IMR-90 (cell line): ENCODE measurements at regions not wholly inside any gene's neighbourhood (a gene's known extent, or its start where the extent isn't known, plus 50 kb on each side); places are given as distances from the start of the nearest gene placed in this dataset.
A peak's percentile ranks its signal among the peaks of the same experiment; 100 is the strongest.

Source experiments
- ATAC-seq: fragments of 200-7000 bp; cut with Tn5 transposase; 2 replicates; pipeline ENCODE4 v1.9.1; 2020; ENCODE audit warnings: low read depth, mild to moderate bottlenecking, moderate library complexity
- BruUV-seq: library from RNA; stranded (reverse); fragments of 400-500 nt; replicated peaks from 2 replicates; lab custom pipeline; 2021; lab: Mats Ljungman, UMichigan
- CTCF ChIA-PET: fragments of 300-600 bp; formaldehyde crosslinking; extraction: SDS; loops from one replicate; lab custom pipeline; 2021; ENCODE audit warnings: antibody characterized with exemption; lab: Yijun Ruan, JAX
- POLR2A ChIA-PET: fragments of 300-600 bp; sonication (Branson Sonifier 250); formaldehyde crosslinking; loops from one replicate; lab custom pipeline; 2022; ENCODE audit warnings: antibody characterized with exemption; ENCODE audit not compliant: unreplicated experiment; lab: Charles Lee
- DNase-seq: peaks from one replicate; pipeline ENCODE4 v3.0.0; 2013
- H2AFZ ChIP-seq: replicated peaks from 2 replicates; pipeline ENCODE3; 2013; ENCODE audit warnings: low read length, mild to moderate bottlenecking; ENCODE audit not compliant: poor library complexity
- H2AK5ac ChIP-seq: 2 replicates; pipeline ENCODE4 v1.6.1; 2013; ENCODE audit warnings: low read depth, low read length, inconsistent platforms
- H2AK9ac ChIP-seq: replicated peaks from 2 replicates; pipeline ENCODE3; 2013; ENCODE audit warnings: mild to moderate bottlenecking, low read depth, low read length, moderate library complexity; ENCODE audit not compliant: poor library complexity
- H2BK120ac ChIP-seq: 2 replicates; pipeline ENCODE4 v1.6.1; 2013; ENCODE audit warnings: low read depth, low read length, inconsistent platforms
- H2BK15ac ChIP-seq: 3 replicates; pipeline ENCODE4 v1.6.1; 2013; ENCODE audit warnings: low read depth, low read length, inconsistent platforms
- H2BK20ac ChIP-seq: 2 replicates; pipeline ENCODE4 v1.6.1; 2013; ENCODE audit warnings: low read depth, mild to moderate bottlenecking, inconsistent platforms, low read length, moderate library complexity
- H2BK5ac ChIP-seq: 2 replicates; pipeline ENCODE4 v1.6.1; 2013; ENCODE audit warnings: mild to moderate bottlenecking, low read depth, low read length, inconsistent platforms; ENCODE audit not compliant: poor library complexity, severe bottlenecking
- H3K14ac ChIP-seq: replicated peaks from 2 replicates; pipeline ENCODE4 v1.6.1; 2013; ENCODE audit warnings: low read depth, low read length, inconsistent platforms
- H3K18ac ChIP-seq: 2 replicates; pipeline ENCODE4 v1.6.1; 2013; ENCODE audit warnings: low read depth, low read length, control low read depth
- H3K23ac ChIP-seq: 2 replicates; pipeline ENCODE4 v1.6.1; 2013; ENCODE audit warnings: low read depth, low read length, inconsistent platforms
- H3K27ac ChIP-seq: 2 replicates; pipeline ENCODE4 v1.5.1; 2013; ENCODE audit warnings: mild to moderate bottlenecking, control low read depth, low read length; ENCODE audit not compliant: insufficient read depth
- H3K27me3 ChIP-seq: 2 replicates; pipeline ENCODE4 v1.6.1; 2013; ENCODE audit warnings: low read length; ENCODE audit not compliant: control insufficient read depth, insufficient read depth
- H3K36me3 ChIP-seq: 2 replicates; pipeline ENCODE4 v1.6.1; 2013; ENCODE audit warnings: low read length, mixed read lengths; ENCODE audit not compliant: control insufficient read depth, insufficient read depth
- H3K4ac ChIP-seq: 2 replicates; pipeline ENCODE4 v1.6.1; 2013; ENCODE audit warnings: low read depth, low read length, inconsistent platforms
- H3K4me1 ChIP-seq: 2 replicates; pipeline ENCODE4 v1.6.1; 2013; ENCODE audit warnings: low read length, mixed read lengths; ENCODE audit not compliant: control insufficient read depth, insufficient read depth
- H3K4me2 ChIP-seq: 2 replicates; pipeline ENCODE4 v1.6.1; 2013; ENCODE audit warnings: low read depth, mild to moderate bottlenecking, control low read depth, low read length, moderate library complexity
- H3K4me3 ChIP-seq: 2 replicates; pipeline ENCODE4 v1.5.1; 2013; ENCODE audit warnings: low read depth, mild to moderate bottlenecking, control low read depth, low read length, moderate library complexity; ENCODE audit not compliant: insufficient read depth
- H3K56ac ChIP-seq: 2 replicates; pipeline ENCODE4 v1.6.1; 2013; ENCODE audit warnings: low read length, inconsistent platforms; ENCODE audit not compliant: insufficient read depth; ENCODE audit errors: extremely low read depth
- H3K79me1 ChIP-seq, 2 experiments: 2 replicates each; pipeline ENCODE4 v1.6.1; 2013; ENCODE audit warnings: low read length in 2 of 2, inconsistent platforms in 1 of 2, low read depth in 1 of 2
- H3K9ac ChIP-seq: 2 replicates; pipeline ENCODE4 v1.6.1; 2013; ENCODE audit warnings: low read depth, low read length, control low read depth
- H3K9me1 ChIP-seq: 2 replicates; pipeline ENCODE4 v1.6.1; 2013; ENCODE audit warnings: low read length, inconsistent platforms; ENCODE audit not compliant: insufficient read depth
- H3K9me3 ChIP-seq: 2 replicates; pipeline ENCODE4 v1.6.1; 2013; ENCODE audit warnings: low read length; ENCODE audit not compliant: control insufficient read depth, insufficient read depth
- H4K20me1 ChIP-seq: 2 replicates; pipeline ENCODE4 v1.6.1; 2013; ENCODE audit warnings: low read length, inconsistent platforms; ENCODE audit not compliant: insufficient read depth
- H4K5ac ChIP-seq: 2 replicates; pipeline ENCODE4 v1.6.1; 2013; ENCODE audit warnings: mild to moderate bottlenecking, low read depth, low read length, control low read depth
- H4K8ac ChIP-seq, 2 experiments: 2 replicates each; pipeline ENCODE4 v1.6.1; 2013; ENCODE audit warnings: low read depth in 2 of 2, low read length in 2 of 2, control low read depth in 1 of 2, inconsistent platforms in 1 of 2
- H4K91ac ChIP-seq: 2 replicates; pipeline ENCODE4 v1.6.1; 2013; ENCODE audit warnings: low read depth, low read length, inconsistent platforms; ENCODE audit not compliant: insufficient read depth
- MXI1 ChIP-seq: IDR thresholded peaks from 2 replicates; pipeline ENCODE4 v1.6.1; 2012; ENCODE audit warnings: low read depth, mild to moderate bottlenecking, low read length, moderate library complexity, borderline replicate concordance
- RCOR1 ChIP-seq: IDR thresholded peaks from 2 replicates; pipeline ENCODE4 v1.6.1; 2012; ENCODE audit warnings: mild to moderate bottlenecking, low read length, improper control_type of control experiment; ENCODE audit not compliant: insufficient replicate concordance
- WGBS, 2 experiments: methylation state at CpG; one replicate each; pipeline versions ENCODE4 v1.1.5 to v1.1.7; 2013; ENCODE audit warnings: missing lambda C conversion rate in 2 of 2; ENCODE audit not compliant: insufficient read length in 1 of 2; ENCODE audit errors: extremely low coverage in 2 of 2; 5-methylcytosine and 5-hydroxymethylcytosine counted together
- dilution Hi-C: fragments of 300-500 bp; cut with HindIII; formaldehyde crosslinking; loops from one replicate; pipeline ENCODE4 v1.14.3; 2018; ENCODE audit warnings: low sequenced_read_pairs; ENCODE audit not compliant: unreplicated experiment
- in situ Hi-C: fragments of 300-500 bp; cut with MboI; formaldehyde crosslinking; loops from 3 replicates; pipeline ENCODE4 v1.14.3; 2019; ENCODE audit warnings: low sequenced_read_pairs, inconsistent platforms, mixed read lengths
- intact Hi-C: fragments of 100-400 bp; cut with micrococcal nuclease; formaldehyde crosslinking; loops from 2 replicates; pipeline ENCODE4 v1.10.0; 2022
- TF ChIP-seq, protein P1 (sequence below): fragments of 150-350 bp; IDR thresholded peaks from 2 replicates; pipeline ENCODE4 v1.6.1; 2017; ENCODE audit warnings: mild to moderate bottlenecking, antibody characterized with exemption, low read length, low read depth

DNA sequence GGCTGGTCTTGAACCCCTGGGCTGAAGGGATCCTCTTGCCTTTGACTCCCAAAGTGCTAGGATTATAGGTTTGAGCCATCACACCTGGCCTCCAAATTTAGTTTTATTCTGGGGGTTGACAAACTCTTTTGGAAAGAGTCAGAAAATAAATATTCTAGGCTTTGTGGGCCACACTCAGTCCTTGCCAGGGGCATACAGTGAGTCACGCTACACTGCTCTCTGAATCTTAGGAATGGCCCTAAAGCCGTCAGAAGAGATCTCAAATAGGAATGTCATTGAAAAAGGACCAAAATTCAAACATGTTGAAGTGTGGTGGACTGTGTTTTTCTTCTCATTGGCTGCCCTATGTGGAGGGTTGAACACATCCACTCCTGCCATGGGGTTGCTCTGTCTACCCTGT, 127.7 kb upstream of the BASP1 start:
- peak; percentile 48; the same call in 1 of the 2 replicates for ATAC-seq
- POLR2A ChIA-PET: no interaction called here

More for the DNA sequence above, 127.7 kb upstream of the BASP1 start:
- CTCF ChIA-PET: interaction anchor here (0.6 kb wide), 1 partner anchor 62 kb away, joined by 4 read pairs; no protein-coding TSS in a partner anchor
- peak overlapping the region; percentile 66; the same call in 1 of the 3 replicates for H2BK15ac ChIP-seq
- DNase-seq: peak; percentile 57
- no TSS peak for BruUV-seq
- WGBS, 2 experiments: 71% methylated on average over 2 of the region's 2 CpGs; no CpG with 5 or more reads in 1 of the 2 experiments
- H2BK120ac ChIP-seq: peak overlapping the region; percentile 84
- H4K5ac ChIP-seq: no peak overlapping the region
- no peaks in the 10 kb centered on the region for H3K27me3 ChIP-seq
- no peak overlapping the region for H3K27ac ChIP-seq
- no peak overlapping the region for H3K9ac ChIP-seq
- no peak overlapping the region for H3K4me2 ChIP-seq
- TF ChIP-seq RCOR1 (no peak), MXI1 (no peak)
- TF ChIP-seq, protein P1, sequence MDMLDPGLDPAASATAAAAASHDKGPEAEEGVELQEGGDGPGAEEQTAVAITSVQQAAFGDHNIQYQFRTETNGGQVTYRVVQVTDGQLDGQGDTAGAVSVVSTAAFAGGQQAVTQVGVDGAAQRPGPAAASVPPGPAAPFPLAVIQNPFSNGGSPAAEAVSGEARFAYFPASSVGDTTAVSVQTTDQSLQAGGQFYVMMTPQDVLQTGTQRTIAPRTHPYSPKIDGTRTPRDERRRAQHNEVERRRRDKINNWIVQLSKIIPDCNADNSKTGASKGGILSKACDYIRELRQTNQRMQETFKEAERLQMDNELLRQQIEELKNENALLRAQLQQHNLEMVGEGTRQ: no peak
- peak overlapping the region; percentile 83 for H2BK20ac ChIP-seq
- H2BK5ac ChIP-seq: no peak overlapping the region
- dilution Hi-C loops (no loop called here), in situ Hi-C loops (no loop called here), intact Hi-C loops (no loop called here)
- H3K4me3 ChIP-seq: no peak overlapping the region
- H3K36me3 ChIP-seq: no peaks in the 10 kb centered on the region
- H3K9me1 ChIP-seq: peaks cover 11% of the 10 kb centered on the region
- H3K23ac ChIP-seq: peak overlapping the region; percentile 52; the same call in 1 of the 2 replicates
- H2AK9ac ChIP-seq: no peak overlapping the region
- H4K8ac ChIP-seq: peak overlapping the region in 1 of 2 experiments; percentile 56; a peak in 1 of 4 replicates
- H3K18ac ChIP-seq: no peak overlapping the region
- peak overlapping the region; percentile 37 for H3K4ac ChIP-seq
- no peaks in the 10 kb centered on the region for H3K9me3 ChIP-seq
- no peak overlapping the region for H3K56ac ChIP-seq
- H3K4me1 ChIP-seq: no peaks in the 10 kb centered on the region
- no peaks in the 10 kb centered on the region for H4K20me1 ChIP-seq
- H2AK5ac ChIP-seq: peak overlapping the region; percentile 70; the same call in 1 of the 2 replicates
- H3K79me1 ChIP-seq: no peaks in the 10 kb centered on the region
- peak overlapping the region; percentile 13; the same call in 1 of the 2 replicates for H3K14ac ChIP-seq
- H4K91ac ChIP-seq: 0 out of 2 replicates have a peak overlapping the region, but pooled peaks have one; percentile 6
- peak overlapping the region; percentile 71 for H2AFZ ChIP-seq
